ENCODE measurements at regions not wholly inside any gene's neighbourhood (a gene's known extent, or its start where the extent isn't known, plus 50 kb on each side); places are given as distances from the start of the nearest gene placed in this dataset.
"Not testable (repeated sequence)": the region's sequence is repeated elsewhere in the genome, so short reads cannot be mapped to it uniquely, and the experiment has no call there.

GRCh38 chr10:34058845-34059614, 724.6 kb upstream of the NRP1 start:
- no peak for DNase-seq

- not testable (repeated sequence) for DNase-seq
Measured at GRCh38 chr10:34055410-34055985, 721.0 kb upstream of the NRP1 start.

DNA sequence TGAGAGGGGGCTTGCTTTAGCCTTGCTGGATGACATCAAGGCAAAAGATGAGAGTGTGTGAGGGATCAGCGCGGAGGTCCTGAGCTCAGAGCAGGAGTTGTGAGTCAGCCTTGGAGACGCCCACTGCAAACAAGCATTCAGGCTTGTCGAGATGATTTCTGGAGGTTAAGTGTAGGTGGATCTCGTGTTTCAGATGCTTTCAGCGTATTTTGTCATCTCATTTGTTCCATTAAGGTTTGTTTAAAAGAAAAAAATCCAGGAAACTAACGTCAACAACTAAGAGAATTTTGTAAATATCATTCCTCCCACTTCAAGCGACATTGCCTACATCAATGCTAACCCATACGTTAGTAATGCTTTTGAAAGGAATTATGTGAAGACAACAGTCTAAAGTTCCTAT, 715.4 kb upstream of the NRP1 start:
- DNase-seq = no peak

DNA sequence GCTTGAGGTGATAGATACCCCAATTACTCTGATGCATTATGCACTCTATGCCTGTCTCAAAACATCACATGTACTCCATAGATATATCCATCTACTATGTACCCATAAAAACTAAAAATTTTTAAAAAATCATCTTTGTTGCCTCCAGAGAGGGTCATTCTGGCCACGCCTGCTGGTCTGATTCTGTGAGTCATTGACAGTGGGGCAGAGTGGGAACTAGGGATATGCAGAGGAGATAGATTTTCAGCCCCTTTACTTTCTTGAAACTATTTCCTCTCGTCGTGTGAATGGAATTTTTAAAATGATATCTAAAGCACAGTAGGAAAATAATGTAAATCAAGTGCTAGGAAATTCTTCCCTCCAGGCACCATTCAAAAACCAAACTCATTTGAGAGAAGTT, 715.0 kb upstream of the NRP1 start:
- DNase-seq = no peak

- no peak for DNase-seq
Measured at GRCh38 chr10:34047389-34047788, 712.9 kb upstream of the NRP1 start.

- DNase-seq = no peak
Measured at GRCh38 chr10:34046506-34047034, 712.1 kb upstream of the NRP1 start.

- DNase-seq = no peak
Measured at GRCh38 chr10:34045571-34046190, 711.2 kb upstream of the NRP1 start.

- no peak for DNase-seq
Measured at GRCh38 chr10:34041871-34042270, 707.4 kb upstream of the NRP1 start.

- no peak for DNase-seq
Measured at GRCh38 chr10:34037499-34037898, 703.0 kb upstream of the NRP1 start.

- not testable (repeated sequence) for DNase-seq
Measured at GRCh38 chr10:34035241-34035790, 700.8 kb upstream of the NRP1 start.

GRCh38 chr10:34033078-34033477, 698.6 kb upstream of the NRP1 start:
- no peak for DNase-seq

DNA sequence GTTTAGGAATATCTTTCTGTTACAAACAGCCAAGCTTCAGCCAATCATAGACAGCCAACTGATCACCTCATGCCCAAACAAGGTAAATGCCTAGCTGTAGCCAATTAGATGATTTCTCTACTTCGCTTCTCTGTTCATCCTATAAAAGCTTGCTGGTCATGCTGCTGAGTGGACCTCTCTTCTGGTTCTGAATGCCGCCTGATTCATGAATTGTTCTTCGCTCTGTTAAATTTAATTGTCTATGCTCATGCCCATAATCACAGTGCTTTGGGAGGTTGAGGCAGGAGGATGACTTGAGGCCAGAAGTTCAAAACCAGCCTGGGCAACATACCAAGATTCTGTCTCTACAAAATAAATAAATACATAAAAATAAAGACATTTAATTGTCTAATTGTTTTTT, 698.1 kb upstream of the NRP1 start:
- DNase-seq = no peak

DNA sequence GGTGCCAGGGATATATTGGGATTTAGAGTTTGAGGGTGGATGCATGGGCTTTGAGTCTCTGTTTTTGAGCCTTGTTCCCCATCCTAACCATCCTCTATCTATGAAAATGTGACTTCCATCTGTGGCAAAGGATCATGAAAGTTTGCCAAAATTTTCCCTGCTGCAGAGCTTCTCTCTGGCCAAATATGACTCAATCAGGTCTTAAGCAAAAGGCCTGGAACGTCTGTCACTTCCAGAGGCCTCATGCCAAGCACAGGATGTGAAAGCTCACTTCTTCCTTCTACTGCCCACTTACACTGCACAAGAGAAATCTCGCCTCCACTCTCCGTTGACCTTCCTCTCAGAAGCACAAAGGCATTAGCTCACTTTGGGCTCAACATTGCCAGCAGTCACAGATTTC, 696.9 kb upstream of the NRP1 start:
- DNase-seq = no peak

- DNase-seq = no peak
Measured at GRCh38 chr10:34029455-34029854, 695.0 kb upstream of the NRP1 start.

- no peak for DNase-seq
Measured at GRCh38 chr10:34028936-34029335, 694.5 kb upstream of the NRP1 start.

DNA sequence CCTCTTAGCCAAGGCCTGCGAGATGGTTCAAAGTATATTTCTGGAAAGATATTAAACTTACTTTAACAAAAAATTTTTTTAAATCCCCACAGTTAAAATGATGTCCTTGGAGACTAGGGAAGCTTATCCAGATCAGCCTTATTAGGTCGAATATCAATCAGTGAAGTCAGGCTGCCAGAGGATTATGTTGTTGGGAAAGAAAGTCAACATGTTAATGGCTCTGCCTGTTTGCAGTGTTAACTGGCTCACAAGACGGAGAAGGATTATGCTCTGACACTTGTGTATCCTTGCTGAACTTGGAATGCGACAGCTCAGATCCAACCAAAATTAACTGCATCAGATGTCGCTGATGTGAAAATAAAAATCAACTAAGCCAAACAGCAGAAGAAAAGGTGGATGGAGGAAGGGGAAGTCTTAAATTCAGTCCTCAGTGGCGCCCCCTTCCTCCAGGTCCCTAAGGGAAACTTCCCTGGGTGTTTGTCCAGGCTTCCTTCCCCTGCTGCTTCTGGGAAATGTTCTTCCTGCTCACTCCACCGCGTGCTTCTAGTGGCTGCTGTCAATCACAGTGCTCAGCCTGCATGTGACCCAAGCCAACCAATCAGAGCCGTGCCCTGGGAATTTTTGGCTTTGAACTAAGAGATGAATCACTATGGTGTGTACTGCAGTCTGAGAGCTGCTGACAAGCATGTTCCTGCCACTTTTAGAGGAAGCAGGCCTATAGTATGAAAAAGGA, 690.4 kb upstream of the NRP1 start:
- no peak for DNase-seq

DNA sequence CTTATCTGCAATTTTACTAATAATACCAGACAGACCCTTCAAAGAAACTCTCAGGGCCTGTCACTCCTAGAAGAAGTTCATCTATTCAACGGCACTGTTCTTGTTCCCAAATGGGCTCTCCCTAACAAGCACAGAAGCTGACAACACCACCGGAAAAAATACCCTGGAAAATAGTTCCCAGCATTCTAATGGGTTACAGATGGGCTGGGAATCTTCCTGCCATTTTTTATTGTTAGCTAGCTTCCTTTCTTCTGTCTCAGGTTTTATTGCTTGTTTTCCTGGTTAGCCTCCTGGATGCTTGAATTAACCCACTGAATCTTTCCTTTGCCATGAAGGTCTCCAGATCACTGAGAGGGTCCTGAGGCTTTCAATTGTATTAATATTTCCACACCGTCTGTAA, 689.8 kb upstream of the NRP1 start:
- DNase-seq = no peak

GRCh38 chr10:34022195-34022594, 687.7 kb upstream of the NRP1 start:
- no peak for DNase-seq

DNA sequence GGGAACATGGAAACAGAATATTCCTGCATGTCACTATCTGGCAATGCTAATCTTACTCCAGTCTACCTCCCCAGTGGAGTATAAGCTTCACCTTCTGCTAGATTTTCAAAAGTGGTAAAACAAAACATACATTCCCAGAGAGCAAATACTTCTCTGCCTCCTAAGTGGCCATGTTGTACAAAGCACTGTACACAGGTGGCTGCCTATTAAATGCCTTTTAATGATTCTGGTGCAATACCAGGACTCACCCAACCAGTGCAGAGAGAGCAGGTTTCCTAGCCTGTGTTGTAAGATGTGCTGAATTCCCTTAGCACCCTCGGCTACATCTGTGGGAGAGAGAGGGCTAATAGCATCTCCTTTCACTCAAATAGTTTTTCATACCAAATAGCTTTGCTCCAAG, 684.3 kb upstream of the NRP1 start:
- DNase-seq = no peak

- DNase-seq = no peak
Measured at GRCh38 chr10:34018129-34018528, 683.7 kb upstream of the NRP1 start.

DNA sequence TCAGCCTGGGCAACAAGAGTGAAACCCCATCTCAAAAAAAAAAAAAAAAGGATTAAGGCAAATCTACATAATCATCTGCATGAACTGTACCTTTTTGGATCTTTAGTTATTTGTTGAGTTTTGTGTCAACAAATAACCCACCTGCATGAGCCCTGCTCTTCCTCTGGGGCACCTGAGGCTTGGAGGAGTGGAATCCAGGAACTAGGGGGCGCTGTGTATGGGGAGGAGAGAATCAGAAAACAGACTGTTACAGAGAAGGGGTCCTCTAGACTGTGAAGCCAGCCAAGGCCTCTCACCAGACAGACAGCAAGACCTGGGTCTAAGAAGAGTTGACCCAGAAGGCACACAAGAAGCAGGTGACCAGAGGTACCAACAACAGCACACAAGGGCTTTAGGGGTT, 682.8 kb upstream of the NRP1 start:
- DNase-seq = no peak

DNA sequence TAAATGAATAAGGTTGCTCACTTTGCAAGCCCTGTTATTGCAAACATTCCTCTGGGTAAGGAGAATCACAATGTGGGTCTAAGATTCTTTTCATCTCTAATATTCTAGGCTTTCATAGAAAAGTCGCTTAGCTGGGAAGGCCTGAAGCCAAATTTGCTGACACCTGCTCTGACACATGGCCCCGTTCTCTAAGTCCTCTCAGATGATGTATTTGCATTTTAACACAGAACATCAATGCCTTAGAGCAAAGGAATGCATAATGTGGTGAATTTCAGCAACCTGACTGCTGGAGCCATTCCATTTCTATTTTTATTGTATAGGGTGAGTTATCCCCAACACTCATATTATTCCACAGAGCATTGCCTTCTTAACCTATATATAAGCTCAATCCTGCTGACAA, 682.1 kb upstream of the NRP1 start:
- no peak for DNase-seq

- DNase-seq = no peak
Measured at GRCh38 chr10:34015700-34016099, 681.2 kb upstream of the NRP1 start.
